ENCODE measurements at regions not wholly inside any gene's neighbourhood (a gene's known extent, or its start where the extent isn't known, plus 50 kb on each side); places are given as distances from the start of the nearest gene placed in this dataset.

GRCh38 chr1:73662526-73662925 is 535.5 kb downstream of the LRRIQ3 start:
- no peak for TF ChIP-seq CTCF (IDR thresholded peaks at IDR 0.05)
- no peak for TF ChIP-seq POLR2A (IDR thresholded peaks at IDR 0.05)
- no peak overlapping the region for H3K4me3 ChIP-seq
- intact Hi-C loops (cut with DNase I), result no loop called here
- H3K4me1 ChIP-seq (replicated peaks in 1 of 2), result no peaks in the 10 kb centered on the region
- H3K27ac ChIP-seq, result no peak overlapping the region
- H3K9me3 ChIP-seq (replicated peaks in 1 of 3), result no peaks in the 10 kb centered on the region
- 79 to 95% (median 86%) methylated on average over 2 of the region's 2 CpGs for WGBS, 4 donors
- H3K27me3 ChIP-seq, result no peaks in the 10 kb centered on the region
- H3K36me3 ChIP-seq (replicated peaks in 1 of 2), result no peaks in the 10 kb centered on the region
- DNase-seq, result no peak

- Histone ChIP-seq H3K36me3 (replicated peaks in 1 of 2) (no peaks in the 10 kb centered on the region), H3K27ac (no peak overlapping the region), H3K4me3 (no peak overlapping the region), H3K27me3 (no peaks in the 10 kb centered on the region), H3K4me1 (replicated peaks in 1 of 2) (no peaks in the 10 kb centered on the region), H3K9me3 (replicated peaks in 1 of 3) (no peaks in the 10 kb centered on the region)
- no peak for TF ChIP-seq CTCF (IDR thresholded peaks at IDR 0.05)
- TF ChIP-seq POLR2A (IDR thresholded peaks at IDR 0.05), result no peak
- intact Hi-C loops (cut with DNase I), result no loop called here
- DNase-seq, result no peak
- 63 to 71% (median 68%) methylated on average over 2 of the region's 2 CpGs for WGBS, 4 donors
Measured at GRCh38 chr1:73659136-73659535, 538.8 kb downstream of the LRRIQ3 start.

- no peak for DNase-seq
- TF ChIP-seq CTCF (IDR thresholded peaks at IDR 0.05) (no peak), POLR2A (IDR thresholded peaks at IDR 0.05) (no peak)
- Histone ChIP-seq H3K27me3 (no peaks in the 10 kb centered on the region), H3K4me1 (replicated peaks in 1 of 2) (no peaks in the 10 kb centered on the region), H3K9me3 (replicated peaks in 1 of 3) (no peaks in the 10 kb centered on the region), H3K27ac (no peak overlapping the region), H3K36me3 (replicated peaks in 1 of 2) (no peaks in the 10 kb centered on the region), H3K4me3 (no peak overlapping the region)
- intact Hi-C loops (cut with DNase I), result no loop called here
Measured at GRCh38 chr1:73654714-73655113, 543.3 kb downstream of the LRRIQ3 start.

GRCh38 chr1:73644198-73644597 is 553.8 kb downstream of the LRRIQ3 start:
- intact Hi-C loops (cut with DNase I), result no loop called here
- Histone ChIP-seq H3K4me3 (no peak overlapping the region), H3K27me3 (no peaks in the 10 kb centered on the region), H3K27ac (no peak overlapping the region), H3K9me3 (replicated peaks in 1 of 3) (no peaks in the 10 kb centered on the region), H3K4me1 (replicated peaks in 1 of 2) (no peaks in the 10 kb centered on the region), H3K36me3 (replicated peaks in 1 of 2) (no peaks in the 10 kb centered on the region)
- DNase-seq, result no peak
- no peak for TF ChIP-seq POLR2A (IDR thresholded peaks at IDR 0.05)
- no peak for TF ChIP-seq CTCF (IDR thresholded peaks at IDR 0.05)

All from adrenal gland (tissue), 9 donors.